Activated naive CD4-positive, alpha-beta T cell treated with anti-CD3 and anti-CD28 coated beads, Interleukin-2, amount 50 U/mL, for 72 hours (primary cell): ENCODE measurements at regions not wholly inside any gene's neighbourhood (a gene's known extent, or its start where the extent isn't known, plus 50 kb on each side); places are given as distances from the start of the nearest gene placed in this dataset.

ENCODE experiments used
- ATAC-seq, 2 donors: fragments of 150-1000 bp; cut with Tn5 transposase; 2 replicates each; pipeline ENCODE4 v1.10.0; 2021; ENCODE audit warnings: mild to moderate bottlenecking in 2 of 2, moderate library complexity in 2 of 2
- DNase-seq, 2 donors: peaks; one replicate each; pipeline ENCODE4 v3.0.0; 2021 to 2022; ENCODE audit warnings: low spot score in 2 of 2
- H3K27ac Mint-ChIP-seq, 2 donors: one replicate each; pipeline ENCODE4 v1.8.0; 2022; ENCODE audit warnings: mild to moderate bottlenecking in 2 of 2, mixed read lengths in 2 of 2
- H3K36me3 Mint-ChIP-seq, 2 donors: one replicate each; pipeline ENCODE4 v1.8.0; 2022; ENCODE audit warnings: mixed read lengths in 2 of 2
- H3K9me3 Mint-ChIP-seq, 2 donors: one replicate each; pipeline ENCODE4 v1.8.0; 2022; ENCODE audit warnings: mixed read lengths in 2 of 2

- H3K36me3 Mint-ChIP-seq = no peaks in the 10 kb centered on the region
- no peak overlapping the region for H3K27ac Mint-ChIP-seq
These were observed 612.1 kb upstream of the PITX2 start for GRCh38 chr4:111234939-111235338.

GRCh38 chr4:111263836-111264235, 641.0 kb upstream of the PITX2 start:
- DNase-seq = no peak
- no peak overlapping the region for H3K27ac Mint-ChIP-seq
- peaks cover 8 to 9% of the 10 kb centered on the region in 2 donors for H3K9me3 Mint-ChIP-seq
- H3K36me3 Mint-ChIP-seq = no peaks in the 10 kb centered on the region
- no peak for ATAC-seq

More at GRCh38 chr4:111234939-111235338, 612.1 kb upstream of the PITX2 start:
- ATAC-seq = no peak
- H3K9me3 Mint-ChIP-seq = peaks cover 5 to 10% of the 10 kb centered on the region in 2 donors
- no peak for DNase-seq

GRCh38 chr4:111266937-111267336, 644.1 kb upstream of the PITX2 start:
- H3K9me3 Mint-ChIP-seq = peaks cover 8 to 9% of the 10 kb centered on the region in 2 donors
- no peak overlapping the region for H3K27ac Mint-ChIP-seq
- H3K36me3 Mint-ChIP-seq = no peaks in the 10 kb centered on the region
- DNase-seq (no peak), ATAC-seq (no peak)

GRCh38 chr4:111267786-111268185, 644.9 kb upstream of the PITX2 start:
- no peaks in the 10 kb centered on the region for H3K36me3 Mint-ChIP-seq
- no peak overlapping the region for H3K27ac Mint-ChIP-seq
- DNase-seq (no peak), ATAC-seq (no peak)
- H3K9me3 Mint-ChIP-seq = peaks cover 8 to 9% of the 10 kb centered on the region in 2 donors

- H3K27ac Mint-ChIP-seq = no peak overlapping the region
- H3K9me3 Mint-ChIP-seq = peaks cover 8 to 9% of the 10 kb centered on the region in 2 donors
- ATAC-seq (no peak), DNase-seq (no peak)
- no peaks in the 10 kb centered on the region for H3K36me3 Mint-ChIP-seq
These were observed 646.0 kb upstream of the PITX2 start for GRCh38 chr4:111268769-111269414.

- ATAC-seq (no peak), DNase-seq (no peak)
- H3K27ac Mint-ChIP-seq = no peak overlapping the region
- H3K36me3 Mint-ChIP-seq = no peaks in the 10 kb centered on the region
- peaks cover 8 to 9% of the 10 kb centered on the region in 2 donors for H3K9me3 Mint-ChIP-seq
These were observed 646.6 kb upstream of the PITX2 start for GRCh38 chr4:111269439-111269838.

- Mint-ChIP-seq H3K27ac (no peak overlapping the region), H3K9me3 (peaks cover 0 to 3% of the 10 kb centered on the region in 2 donors), H3K36me3 (no peaks in the 10 kb centered on the region)
- DNase-seq = no peak
- no peak for ATAC-seq
These were observed 651.2 kb upstream of the PITX2 start for GRCh38 chr4:111274060-111274459.

- ATAC-seq (no peak), DNase-seq (no peak)
- Mint-ChIP-seq H3K27ac (no peak overlapping the region), H3K9me3 (peaks cover 0 to 3% of the 10 kb centered on the region in 2 donors), H3K36me3 (no peaks in the 10 kb centered on the region)
These were observed 651.6 kb upstream of the PITX2 start for GRCh38 chr4:111274486-111274885.

- Mint-ChIP-seq H3K27ac (no peak overlapping the region), H3K9me3 (peaks cover 0 to 3% of the 10 kb centered on the region in 2 donors)
- ATAC-seq = no peak
These were observed 658.3 kb upstream of the PITX2 start for GRCh38 chr4:111281219-111281618.

GRCh38 chr4:111282035-111282434, 659.2 kb upstream of the PITX2 start:
- Mint-ChIP-seq H3K27ac (no peak overlapping the region), H3K36me3 (no peaks in the 10 kb centered on the region), H3K9me3 (peaks cover 0 to 3% of the 10 kb centered on the region in 2 donors)
- no peak for ATAC-seq
- DNase-seq = no peak

More at GRCh38 chr4:111281219-111281618, 658.3 kb upstream of the PITX2 start:
- no peak for DNase-seq
- no peaks in the 10 kb centered on the region for H3K36me3 Mint-ChIP-seq

- no peaks in the 10 kb centered on the region for H3K36me3 Mint-ChIP-seq
- no peaks in the 10 kb centered on the region for H3K9me3 Mint-ChIP-seq
- H3K27ac Mint-ChIP-seq = no peak overlapping the region
- peak in 1 of 2 donors; percentile 53 for DNase-seq
- no peak for ATAC-seq
These were observed 660.3 kb upstream of the PITX2 start for GRCh38 chr4:111283066-111283677.

- DNase-seq (no peak), ATAC-seq (no peak)
- Mint-ChIP-seq H3K36me3 (no peaks in the 10 kb centered on the region), H3K27ac (no peak overlapping the region), H3K9me3 (peaks cover 9 to 10% of the 10 kb centered on the region in 2 donors)
These were observed 673.6 kb upstream of the PITX2 start for GRCh38 chr4:111296466-111296865.

- ATAC-seq (no peak), DNase-seq (no peak)
- Mint-ChIP-seq H3K36me3 (peaks cover 0 to 5% of the 10 kb centered on the region in 2 donors), H3K9me3 (peaks cover 11% of the 10 kb centered on the region in 2 donors), H3K27ac (no peak overlapping the region)
These were observed 680.9 kb upstream of the PITX2 start for GRCh38 chr4:111303806-111304205.

GRCh38 chr4:111323496-111323895, 700.6 kb upstream of the PITX2 start:
- Mint-ChIP-seq H3K9me3 (peaks cover 7 to 9% of the 10 kb centered on the region in 2 donors), H3K36me3 (no peaks in the 10 kb centered on the region), H3K27ac (no peak overlapping the region)
- no peak for DNase-seq
- ATAC-seq = no peak

- DNase-seq (no peak), ATAC-seq (no peak)
- Mint-ChIP-seq H3K9me3 (peaks cover 7 to 9% of the 10 kb centered on the region in 2 donors), H3K27ac (no peak overlapping the region), H3K36me3 (no peaks in the 10 kb centered on the region)
These were observed 701.0 kb upstream of the PITX2 start for GRCh38 chr4:111323916-111324315.

- no peak overlapping the region for H3K27ac Mint-ChIP-seq
- no peak for DNase-seq
- ATAC-seq = no peak
- H3K9me3 Mint-ChIP-seq = peaks cover 12% of the 10 kb centered on the region in 2 donors
- no peaks in the 10 kb centered on the region for H3K36me3 Mint-ChIP-seq
These were observed 703.6 kb upstream of the PITX2 start for GRCh38 chr4:111326450-111326849.

- DNase-seq = no peak
- no peak for ATAC-seq
- H3K27ac Mint-ChIP-seq = no peak overlapping the region
- no peaks in the 10 kb centered on the region for H3K36me3 Mint-ChIP-seq
- H3K9me3 Mint-ChIP-seq = peaks cover 17 to 22% of the 10 kb centered on the region in 2 donors
These were observed 707.9 kb upstream of the PITX2 start for GRCh38 chr4:111330786-111331185.

- ATAC-seq = no peak
- H3K36me3 Mint-ChIP-seq = no peaks in the 10 kb centered on the region
- peaks cover 19 to 22% of the 10 kb centered on the region in 2 donors for H3K9me3 Mint-ChIP-seq
- H3K27ac Mint-ChIP-seq = no peak overlapping the region
- no peak for DNase-seq
These were observed 711.5 kb upstream of the PITX2 start for GRCh38 chr4:111334361-111334760.
